H9 (cell line): ENCODE measurements at regions not wholly inside any gene's neighbourhood (a gene's known extent, or its start where the extent isn't known, plus 50 kb on each side); places are given as distances from the start of the nearest gene placed in this dataset.

ENCODE experiments used
- DNase-seq: peaks from one replicate; pipeline ENCODE4 v3.0.0-alpha.2; 2017
- H2AFZ ChIP-seq: one replicate; pipeline ENCODE4 v1.6.1; 2013; ENCODE audit warnings: mild to moderate bottlenecking, low read length, control low read depth, moderate library complexity
- H2AK5ac ChIP-seq: 2 replicates; pipeline ENCODE4 v1.6.1; 2013; ENCODE audit warnings: low read length, control low read depth, mixed read lengths; ENCODE audit not compliant: insufficient read length
- H2BK120ac ChIP-seq: one replicate; pipeline ENCODE4 v1.6.1; 2013; ENCODE audit warnings: low read depth, mild to moderate bottlenecking, low read length, control low read depth, inconsistent platforms; ENCODE audit not compliant: poor library complexity, severe bottlenecking
- H2BK12ac ChIP-seq: 2 replicates; pipeline ENCODE4 v1.6.1; 2013; ENCODE audit warnings: low read length, control low read depth, mixed read lengths, low read depth; ENCODE audit not compliant: insufficient read length
- H2BK15ac ChIP-seq: 2 replicates; pipeline ENCODE4 v1.6.1; 2013; ENCODE audit warnings: low read depth, low read length, control low read depth
- H2BK20ac ChIP-seq: one replicate; pipeline ENCODE4 v1.6.1; 2013; ENCODE audit warnings: low read depth, mild to moderate bottlenecking, low read length, control low read depth, inconsistent platforms; ENCODE audit not compliant: poor library complexity, severe bottlenecking
- H2BK5ac ChIP-seq: 2 replicates; pipeline ENCODE4 v1.6.1; 2013; ENCODE audit warnings: low read length, control low read depth, mixed read lengths; ENCODE audit not compliant: insufficient read length
- H3K14ac ChIP-seq: 2 replicates; pipeline ENCODE4 v1.6.1; 2013; ENCODE audit warnings: low read length, control low read depth; ENCODE audit not compliant: insufficient read depth
- H3K18ac ChIP-seq: 2 replicates; pipeline ENCODE4 v1.6.1; 2013; ENCODE audit warnings: low read depth, mild to moderate bottlenecking, mixed read lengths, low read length, control low read depth; ENCODE audit not compliant: insufficient read length
- H3K23ac ChIP-seq: 2 replicates; pipeline ENCODE4 v1.6.1; 2013; ENCODE audit warnings: low read length, control low read depth, mixed read lengths, low read depth; ENCODE audit not compliant: insufficient read length
- H3K23me2 ChIP-seq: 2 replicates; pipeline ENCODE4 v1.6.1; 2013; ENCODE audit warnings: low read depth, mild to moderate bottlenecking, mixed read lengths, low read length, control low read depth; ENCODE audit not compliant: insufficient read length, poor library complexity, severe bottlenecking
- H3K27ac ChIP-seq: 2 replicates; pipeline ENCODE4 v1.5.1; 2013; ENCODE audit warnings: low read length, control low read depth, mixed read lengths, low read depth; ENCODE audit not compliant: insufficient read length
- H3K27me3 ChIP-seq: 2 replicates; pipeline ENCODE4 v1.6.1; 2013; ENCODE audit warnings: low read length, control low read depth, inconsistent platforms; ENCODE audit not compliant: insufficient read depth
- H3K4ac ChIP-seq: 2 replicates; pipeline ENCODE4 v1.6.1; 2013; ENCODE audit warnings: low read depth, mild to moderate bottlenecking, control low read depth, inconsistent platforms, low read length, moderate library complexity
- H3K4me1 ChIP-seq: 2 replicates; pipeline ENCODE4 v1.6.1; 2013; ENCODE audit warnings: low read length, control low read depth, inconsistent platforms; ENCODE audit not compliant: insufficient read depth
- H3K4me2 ChIP-seq: 2 replicates; pipeline ENCODE4 v1.6.1; 2013; ENCODE audit warnings: low read length, control low read depth, mixed read lengths; ENCODE audit not compliant: insufficient read length, insufficient read depth
- H3K56ac ChIP-seq: 2 replicates; pipeline ENCODE4 v1.6.1; 2013; ENCODE audit warnings: low read depth, mild to moderate bottlenecking, mixed read lengths, low read length, control low read depth; ENCODE audit not compliant: insufficient read length
- H3K79me1 ChIP-seq: 2 replicates; pipeline ENCODE4 v1.6.1; 2013; ENCODE audit warnings: low read depth, mild to moderate bottlenecking, moderate library complexity, low read length, control low read depth, inconsistent platforms; ENCODE audit not compliant: insufficient read depth, poor library complexity, severe bottlenecking
- H3K79me2 ChIP-seq: 2 replicates; pipeline ENCODE4 v1.6.1; 2013; ENCODE audit warnings: low read length, control low read depth, inconsistent platforms; ENCODE audit not compliant: insufficient read depth
- H3K9ac ChIP-seq: 2 replicates; pipeline ENCODE4 v1.6.1; 2013; ENCODE audit warnings: low read length, control low read depth, mixed read lengths; ENCODE audit not compliant: insufficient read length; ENCODE audit errors: extremely low read depth
- H3K9me3 ChIP-seq: one replicate; pipeline ENCODE4 v1.6.1; 2013; ENCODE audit warnings: low read depth, low read length, inconsistent platforms; ENCODE audit not compliant: control insufficient read depth
- H3T11ph ChIP-seq: one replicate; pipeline ENCODE4 v1.6.1; 2013; ENCODE audit warnings: mild to moderate bottlenecking, low read length, control low read depth, inconsistent platforms
- H4K20me1 ChIP-seq: one replicate; pipeline ENCODE4 v1.6.1; 2013; ENCODE audit not compliant: control insufficient read depth, insufficient read length, insufficient read depth
- H4K5ac ChIP-seq: 2 replicates; pipeline ENCODE4 v1.6.1; 2013; ENCODE audit warnings: low read depth, mild to moderate bottlenecking, mixed read lengths, low read length, control low read depth; ENCODE audit not compliant: insufficient read length
- H4K8ac ChIP-seq: replicated peaks from 2 replicates; pipeline ENCODE4 v1.6.1; 2013; ENCODE audit warnings: low read length, control low read depth, mixed read lengths, low read depth; ENCODE audit not compliant: insufficient read length
- H4K91ac ChIP-seq: 2 replicates; pipeline ENCODE4 v1.6.1; 2013; ENCODE audit warnings: low read depth, mild to moderate bottlenecking, moderate library complexity, mixed read lengths, low read length, control low read depth; ENCODE audit not compliant: insufficient read length
- H3K27ac Mint-ChIP-seq, 3 experiments: 2 replicates in 2 of 3; 3 replicates in 1 of 3; pipeline ENCODE4 v1.8.0; 2020 to 2021; ENCODE audit warnings: mixed read lengths in 3 of 3, mild to moderate bottlenecking in 1 of 3, moderate library complexity in 1 of 3
- H3K27me3 Mint-ChIP-seq: 2 replicates; pipeline ENCODE4 v1.8.0; 2021; ENCODE audit warnings: low read depth, mild to moderate bottlenecking, moderate library complexity, mixed read lengths
- H3K36me3 Mint-ChIP-seq, 3 experiments: 2 replicates in 2 of 3; 3 replicates in 1 of 3; pipeline ENCODE4 v1.8.0; 2020 to 2021; ENCODE audit warnings: low read depth in 3 of 3, mixed read lengths in 3 of 3; ENCODE audit not compliant: insufficient read depth in 1 of 3
- H3K4me1 Mint-ChIP-seq, 2 experiments: 2 replicates each; pipeline ENCODE4 v1.8.0; 2020; ENCODE audit warnings: mixed read lengths in 2 of 2
- H3K4me3 Mint-ChIP-seq, 2 experiments: 2 replicates in 1 of 2; 3 replicates in 1 of 2; pipeline ENCODE4 v1.8.0; 2020 to 2021; ENCODE audit warnings: mild to moderate bottlenecking in 2 of 2, mixed read lengths in 2 of 2, moderate library complexity in 1 of 2
- H3K9me3 Mint-ChIP-seq, 2 experiments: 2 replicates in 1 of 2; 3 replicates in 1 of 2; pipeline ENCODE4 v1.8.0; 2020; ENCODE audit warnings: mild to moderate bottlenecking in 2 of 2, mixed read lengths in 2 of 2, moderate library complexity in 1 of 2
- WGBS: extraction: QIAGEN DNeasy Blood & Tissue Kit; methylation state at CpG from one replicate; pipeline ENCODE4 v1.1.7; 2013; ENCODE audit warnings: missing lambda C conversion rate, low lambda C conversion rate, mixed read lengths; ENCODE audit not compliant: insufficient read length; ENCODE audit errors: extremely low coverage; 5-methylcytosine and 5-hydroxymethylcytosine counted together
- TF ChIP-seq, protein P1 (sequence below): fragments of 200-600 bp; sonication (generic); conservative IDR thresholded peaks from 3 replicates; pipeline ENCODE4 v1.8.0; 2021; ENCODE audit warnings: antibody characterized with exemption, mild to moderate bottlenecking

DNA sequence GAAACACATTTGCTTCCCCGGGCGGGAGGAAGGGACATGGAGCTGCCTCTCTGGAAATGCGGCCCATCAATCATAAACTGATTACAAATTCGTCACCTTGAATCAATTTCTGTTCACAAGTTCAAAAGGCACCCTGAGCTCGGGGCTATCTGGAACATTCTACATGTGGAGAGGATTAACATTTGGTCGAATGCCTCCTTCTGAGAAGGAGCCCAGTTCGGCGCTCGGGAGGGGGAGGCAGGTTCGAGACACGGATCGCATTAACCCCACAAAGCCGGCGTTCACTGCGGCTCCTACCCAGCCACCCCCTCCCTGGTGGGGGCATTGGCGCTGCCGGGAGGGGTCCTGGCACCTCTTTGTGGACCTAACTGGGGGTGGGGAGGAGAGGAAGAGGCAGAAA is 108.0 kb downstream of the CPZ start:
- Mint-ChIP-seq H3K27ac (no peak overlapping the region), H3K36me3 (no peaks in the 10 kb centered on the region), H3K9me3 (peaks cover 0 to 3% of the 10 kb centered on the region in 2 experiments; a peak in 1 of 5 replicates), H3K4me1 (peaks cover 8 to 23% of the 10 kb centered on the region in 2 experiments), H3K27me3 (peaks cover 26% of the 10 kb centered on the region), H3K4me3 (no peak overlapping the region)
- H2AK5ac ChIP-seq: no peak overlapping the region
- no peak overlapping the region for H2BK120ac ChIP-seq
- H3K9me3 ChIP-seq: no peaks in the 10 kb centered on the region
- no peak overlapping the region for H3K9ac ChIP-seq
- no peak overlapping the region for H3K4me2 ChIP-seq
- no peaks in the 10 kb centered on the region for H3K79me1 ChIP-seq
- H2AFZ ChIP-seq: no peak overlapping the region
- DNase-seq: peak; percentile 16
- no peaks in the 10 kb centered on the region for H3K23me2 ChIP-seq
- H3T11ph ChIP-seq: no peak overlapping the region
- no peak overlapping the region for H3K14ac ChIP-seq
- no peak overlapping the region for H3K4ac ChIP-seq
- no peak overlapping the region for H4K8ac ChIP-seq
- no peak overlapping the region for H3K18ac ChIP-seq
- no peak overlapping the region for H4K91ac ChIP-seq
- H3K23ac ChIP-seq: no peak overlapping the region
- H3K27me3 ChIP-seq: no peaks in the 10 kb centered on the region
- H2BK20ac ChIP-seq: no peak overlapping the region
- no peaks in the 10 kb centered on the region for H4K20me1 ChIP-seq
- no peak overlapping the region for H2BK5ac ChIP-seq
- TF ChIP-seq, protein P1, sequence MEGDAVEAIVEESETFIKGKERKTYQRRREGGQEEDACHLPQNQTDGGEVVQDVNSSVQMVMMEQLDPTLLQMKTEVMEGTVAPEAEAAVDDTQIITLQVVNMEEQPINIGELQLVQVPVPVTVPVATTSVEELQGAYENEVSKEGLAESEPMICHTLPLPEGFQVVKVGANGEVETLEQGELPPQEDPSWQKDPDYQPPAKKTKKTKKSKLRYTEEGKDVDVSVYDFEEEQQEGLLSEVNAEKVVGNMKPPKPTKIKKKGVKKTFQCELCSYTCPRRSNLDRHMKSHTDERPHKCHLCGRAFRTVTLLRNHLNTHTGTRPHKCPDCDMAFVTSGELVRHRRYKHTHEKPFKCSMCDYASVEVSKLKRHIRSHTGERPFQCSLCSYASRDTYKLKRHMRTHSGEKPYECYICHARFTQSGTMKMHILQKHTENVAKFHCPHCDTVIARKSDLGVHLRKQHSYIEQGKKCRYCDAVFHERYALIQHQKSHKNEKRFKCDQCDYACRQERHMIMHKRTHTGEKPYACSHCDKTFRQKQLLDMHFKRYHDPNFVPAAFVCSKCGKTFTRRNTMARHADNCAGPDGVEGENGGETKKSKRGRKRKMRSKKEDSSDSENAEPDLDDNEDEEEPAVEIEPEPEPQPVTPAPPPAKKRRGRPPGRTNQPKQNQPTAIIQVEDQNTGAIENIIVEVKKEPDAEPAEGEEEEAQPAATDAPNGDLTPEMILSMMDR: no peak
- no peaks in the 10 kb centered on the region for H3K4me1 ChIP-seq
- no peaks in the 10 kb centered on the region for H3K79me2 ChIP-seq
- H3K27ac ChIP-seq: no peak overlapping the region
- H2BK12ac ChIP-seq: no peak overlapping the region
- WGBS: no CpG with 5 or more reads among the region's 17 CpGs
- no peak overlapping the region for H4K5ac ChIP-seq
- H3K56ac ChIP-seq: no peak overlapping the region
- no peak overlapping the region for H2BK15ac ChIP-seq
